Nephron (organoid): ENCODE measurements at regions not wholly inside any gene's neighbourhood (a gene's known extent, or its start where the extent isn't known, plus 50 kb on each side); places are given as distances from the start of the nearest gene placed in this dataset.

ENCODE experiments used
- H3K27ac Mint-ChIP-seq, 3 experiments: 2 replicates each; pipeline ENCODE4 v1.8.0; 2020; ENCODE audit warnings: mixed read lengths in 3 of 3, mild to moderate bottlenecking in 2 of 3, moderate library complexity in 1 of 3
- H3K27me3 Mint-ChIP-seq: 2 replicates; pipeline ENCODE4 v1.8.0; 2021; ENCODE audit warnings: low read depth, mild to moderate bottlenecking, moderate library complexity, mixed read lengths
- H3K36me3 Mint-ChIP-seq: 2 replicates; pipeline ENCODE4 v1.8.0; 2020; ENCODE audit warnings: low read depth, mixed read lengths
- H3K4me1 Mint-ChIP-seq: 2 replicates; pipeline ENCODE4 v1.8.0; 2020; ENCODE audit warnings: mixed read lengths
- H3K4me3 Mint-ChIP-seq, 3 experiments: 2 replicates each; pipeline ENCODE4 v1.8.0; 2020; ENCODE audit warnings: mild to moderate bottlenecking in 3 of 3, mixed read lengths in 3 of 3, moderate library complexity in 2 of 3
- H3K9me3 Mint-ChIP-seq: 2 replicates; pipeline ENCODE4 v1.8.0; 2020; ENCODE audit warnings: mixed read lengths
- CTCF ChIP-seq, 3 experiments: fragments of 200-600 bp; sonication (generic); IDR thresholded peaks; one replicate each; pipeline ENCODE4 v1.5.0; 2021; ENCODE audit warnings: antibody characterized with exemption in 3 of 3; ENCODE audit not compliant: unreplicated experiment in 3 of 3

- no peaks in the 10 kb centered on the region for H3K36me3 Mint-ChIP-seq
- peaks cover 9% of the 10 kb centered on the region for H3K4me1 Mint-ChIP-seq
- TF ChIP-seq CTCF (IDR thresholded peaks at IDR 0.05; ENCODE audit: unreplicated experiment in 3 of 3) = no peak
- H3K4me3 Mint-ChIP-seq = no peak overlapping the region
- peaks cover 25% of the 10 kb centered on the region for H3K27me3 Mint-ChIP-seq
- H3K27ac Mint-ChIP-seq = no peak overlapping the region
- peaks cover 10% of the 10 kb centered on the region for H3K9me3 Mint-ChIP-seq
Measured at GRCh38 chr7:155950898-155951553, 138.8 kb upstream of the SHH start.

- H3K9me3 Mint-ChIP-seq = peaks cover 13% of the 10 kb centered on the region
- no peaks in the 10 kb centered on the region for H3K36me3 Mint-ChIP-seq
Measured at GRCh38 chr7:155948845-155949244, 136.6 kb upstream of the SHH start.

GRCh38 chr7:155948423-155948822 is 136.2 kb upstream of the SHH start:
- H3K4me1 Mint-ChIP-seq = peaks cover 9% of the 10 kb centered on the region
- H3K36me3 Mint-ChIP-seq = no peaks in the 10 kb centered on the region
- no peak overlapping the region for H3K27ac Mint-ChIP-seq
- no peak overlapping the region for H3K4me3 Mint-ChIP-seq
- no peak for TF ChIP-seq CTCF (IDR thresholded peaks at IDR 0.05; ENCODE audit: unreplicated experiment in 3 of 3)
- H3K9me3 Mint-ChIP-seq = peaks cover 16% of the 10 kb centered on the region
- H3K27me3 Mint-ChIP-seq = peaks cover 34% of the 10 kb centered on the region

More at GRCh38 chr7:155948845-155949244, 136.6 kb upstream of the SHH start:
- H3K4me1 Mint-ChIP-seq = peaks cover 9% of the 10 kb centered on the region
- no peak overlapping the region for H3K27ac Mint-ChIP-seq
- H3K4me3 Mint-ChIP-seq = no peak overlapping the region
- no peak for TF ChIP-seq CTCF (IDR thresholded peaks at IDR 0.05; ENCODE audit: unreplicated experiment in 3 of 3)
- peaks cover 34% of the 10 kb centered on the region for H3K27me3 Mint-ChIP-seq

GRCh38 chr7:155947051-155947450 is 134.8 kb upstream of the SHH start:
- Mint-ChIP-seq H3K27me3 (peaks cover 26% of the 10 kb centered on the region), H3K27ac (no peak overlapping the region), H3K9me3 (peaks cover 16% of the 10 kb centered on the region), H3K4me1 (peaks cover 9% of the 10 kb centered on the region), H3K4me3 (no peak overlapping the region), H3K36me3 (no peaks in the 10 kb centered on the region)
- TF ChIP-seq CTCF (IDR thresholded peaks at IDR 0.05; ENCODE audit: unreplicated experiment in 3 of 3) = no peak

GRCh38 chr7:155945670-155946325 is 133.5 kb upstream of the SHH start:
- Mint-ChIP-seq H3K36me3 (no peaks in the 10 kb centered on the region), H3K4me3 (no peak overlapping the region), H3K27ac (no peak overlapping the region), H3K9me3 (peaks cover 16% of the 10 kb centered on the region), H3K27me3 (peaks cover 31% of the 10 kb centered on the region), H3K4me1 (peaks cover 9% of the 10 kb centered on the region)
- TF ChIP-seq CTCF (IDR thresholded peaks at IDR 0.05; ENCODE audit: unreplicated experiment in 3 of 3) = no peak

GRCh38 chr7:155944901-155945300 is 132.6 kb upstream of the SHH start:
- no peak overlapping the region for H3K4me3 Mint-ChIP-seq
- H3K4me1 Mint-ChIP-seq = no peaks in the 10 kb centered on the region
- no peak overlapping the region for H3K27ac Mint-ChIP-seq
- peaks cover 38% of the 10 kb centered on the region for H3K27me3 Mint-ChIP-seq
- peaks cover 19% of the 10 kb centered on the region for H3K9me3 Mint-ChIP-seq
- H3K36me3 Mint-ChIP-seq = no peaks in the 10 kb centered on the region
- TF ChIP-seq CTCF (IDR thresholded peaks at IDR 0.05; ENCODE audit: unreplicated experiment in 3 of 3) = no peak
